ENCODE measurements at regions not wholly inside any gene's neighbourhood (a gene's known extent, or its start where the extent isn't known, plus 50 kb on each side); places are given as distances from the start of the nearest gene placed in this dataset.

GRCh38 chr2:189258616-189259365 is 79.2 kb upstream of the COL5A2 start:
- no peak overlapping the region for H3K27ac ChIP-seq
- H3K9me3 ChIP-seq = no peaks in the 10 kb centered on the region
- H3K36me3 ChIP-seq = no peaks in the 10 kb centered on the region
- 91 to 95% methylated on average over 6 of the region's 6 CpGs for WGBS, 2 donors
- DNase-seq (no peak), FAIRE-seq (no peak), ATAC-seq (no peak)
- no peak overlapping the region for H3K4me3 ChIP-seq
- H3K4me1 ChIP-seq = no peaks in the 10 kb centered on the region
- TF ChIP-seq CTCF (IDR thresholded peaks at IDR 0.05) = no peak
- H3K27me3 ChIP-seq = no peaks in the 10 kb centered on the region
- intact Hi-C loops (cut with DNase I) = no loop called here

- no peak for TF ChIP-seq CTCF (IDR thresholded peaks at IDR 0.05)
- H3K4me1 ChIP-seq = no peaks in the 10 kb centered on the region
- H3K9me3 ChIP-seq = no peaks in the 10 kb centered on the region
- no peak overlapping the region for H3K4me3 ChIP-seq
- DNase-seq (no peak), ATAC-seq (no peak), FAIRE-seq (no peak)
- H3K27me3 ChIP-seq = no peaks in the 10 kb centered on the region
- H3K36me3 ChIP-seq = no peaks in the 10 kb centered on the region
- intact Hi-C loops (cut with DNase I) = no loop called here
- WGBS, 2 donors = 80 to 82% methylated on average over 3 of the region's 3 CpGs
- H3K27ac ChIP-seq = no peak overlapping the region
These were observed 80.8 kb upstream of the COL5A2 start for GRCh38 chr2:189260361-189260814.

- Histone ChIP-seq H3K4me3 (no peak overlapping the region), H3K27me3 (no peaks in the 10 kb centered on the region), H3K9me3 (no peaks in the 10 kb centered on the region), H3K27ac (no peak overlapping the region), H3K4me1 (no peaks in the 10 kb centered on the region), H3K36me3 (no peaks in the 10 kb centered on the region)
- DNase-seq (no peak), ATAC-seq (no peak), FAIRE-seq (no peak)
- 52 to 67% methylated on average over 2 of the region's 2 CpGs for WGBS, 2 donors
- intact Hi-C loops (cut with DNase I) = no loop called here
- TF ChIP-seq CTCF (IDR thresholded peaks at IDR 0.05) = no peak
These were observed 81.9 kb upstream of the COL5A2 start for GRCh38 chr2:189261431-189261841.

- ATAC-seq (no peak), DNase-seq (no peak), FAIRE-seq (no peak)
- Histone ChIP-seq H3K9me3 (no peaks in the 10 kb centered on the region), H3K27me3 (no peaks in the 10 kb centered on the region), H3K4me3 (no peak overlapping the region), H3K4me1 (no peaks in the 10 kb centered on the region), H3K36me3 (no peaks in the 10 kb centered on the region), H3K27ac (no peak overlapping the region)
- intact Hi-C loops (cut with DNase I) = no loop called here
- TF ChIP-seq CTCF (IDR thresholded peaks at IDR 0.05) = no peak
- WGBS, 2 donors = 93 to 97% methylated on average over 1 of the region's 1 CpG
These were observed 82.4 kb upstream of the COL5A2 start for GRCh38 chr2:189261916-189262315.

GRCh38 chr2:189265696-189266320 is 86.2 kb upstream of the COL5A2 start:
- 84 to 96% methylated on average over 3 of the region's 3 CpGs for WGBS, 2 donors
- TF ChIP-seq CTCF (IDR thresholded peaks at IDR 0.05) = no peak
- no peaks in the 10 kb centered on the region for H3K36me3 ChIP-seq
- no peaks in the 10 kb centered on the region for H3K4me1 ChIP-seq
- DNase-seq = no peak
- intact Hi-C loops (cut with DNase I) = no loop called here
- H3K4me3 ChIP-seq = no peak overlapping the region
- no peaks in the 10 kb centered on the region for H3K27me3 ChIP-seq
- H3K27ac ChIP-seq = no peak overlapping the region
- H3K9me3 ChIP-seq = no peaks in the 10 kb centered on the region
- no peak for ATAC-seq
- no peak for FAIRE-seq

Measured in pancreas (tissue), 10 donors.